Body of pancreas (tissue), 4 donors: ENCODE measurements at regions not wholly inside any gene's neighbourhood (a gene's known extent, or its start where the extent isn't known, plus 50 kb on each side); places are given as distances from the start of the nearest gene placed in this dataset.

Experiments used
- POLR2A ChIP-seq, 3 donors: fragments of 450-650 bp; IDR thresholded peaks; one replicate each; pipeline ENCODE4 v1.6.1; 2016; ENCODE audit warnings: antibody characterized with exemption in 3 of 3, mild to moderate bottlenecking in 2 of 3
- TF ChIP-seq, protein P1 (sequence below), 7 experiments: fragments of 450-650 bp in 4 of 7; fragments of 200-600 bp in 3 of 7; sonication (generic) in 3 of 7; IDR thresholded peaks; one replicate each; pipeline ENCODE4 v1.5.1; 2016 to 2019; ENCODE audit warnings: antibody characterized with exemption in 7 of 7

DNA sequence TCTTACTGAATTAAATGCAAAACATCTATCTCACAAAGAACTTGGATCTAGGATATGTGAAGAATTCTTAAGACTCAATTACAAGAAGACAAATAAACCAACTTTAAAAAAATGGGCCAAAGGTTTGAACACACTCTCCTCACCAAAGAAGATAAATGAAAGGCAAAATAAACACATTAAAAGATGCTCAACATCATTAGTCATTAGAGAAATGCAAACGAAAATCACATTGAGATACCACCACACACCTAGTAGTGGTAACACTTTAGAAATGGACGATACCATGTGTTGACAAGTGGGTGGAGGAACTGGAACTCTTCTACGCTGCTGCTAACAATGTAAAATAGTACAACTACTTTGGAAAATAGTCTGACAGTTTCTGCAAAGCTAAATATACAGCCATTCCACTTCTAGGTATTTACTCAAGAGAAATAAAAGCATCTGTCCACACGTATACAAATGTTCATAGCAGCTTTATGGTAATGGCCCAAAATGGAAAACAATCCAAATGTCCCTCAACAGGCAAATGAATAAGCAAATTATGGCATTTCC is 194.3 kb downstream of the RHOU start:
- TF ChIP-seq, protein P1, sequence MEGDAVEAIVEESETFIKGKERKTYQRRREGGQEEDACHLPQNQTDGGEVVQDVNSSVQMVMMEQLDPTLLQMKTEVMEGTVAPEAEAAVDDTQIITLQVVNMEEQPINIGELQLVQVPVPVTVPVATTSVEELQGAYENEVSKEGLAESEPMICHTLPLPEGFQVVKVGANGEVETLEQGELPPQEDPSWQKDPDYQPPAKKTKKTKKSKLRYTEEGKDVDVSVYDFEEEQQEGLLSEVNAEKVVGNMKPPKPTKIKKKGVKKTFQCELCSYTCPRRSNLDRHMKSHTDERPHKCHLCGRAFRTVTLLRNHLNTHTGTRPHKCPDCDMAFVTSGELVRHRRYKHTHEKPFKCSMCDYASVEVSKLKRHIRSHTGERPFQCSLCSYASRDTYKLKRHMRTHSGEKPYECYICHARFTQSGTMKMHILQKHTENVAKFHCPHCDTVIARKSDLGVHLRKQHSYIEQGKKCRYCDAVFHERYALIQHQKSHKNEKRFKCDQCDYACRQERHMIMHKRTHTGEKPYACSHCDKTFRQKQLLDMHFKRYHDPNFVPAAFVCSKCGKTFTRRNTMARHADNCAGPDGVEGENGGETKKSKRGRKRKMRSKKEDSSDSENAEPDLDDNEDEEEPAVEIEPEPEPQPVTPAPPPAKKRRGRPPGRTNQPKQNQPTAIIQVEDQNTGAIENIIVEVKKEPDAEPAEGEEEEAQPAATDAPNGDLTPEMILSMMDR (IDR thresholded peaks at IDR 0.05): no peak
- no peak for TF ChIP-seq POLR2A (IDR thresholded peaks at IDR 0.05)
